GM23338 (cell line): ENCODE measurements at regions not wholly inside any gene's neighbourhood (a gene's known extent, or its start where the extent isn't known, plus 50 kb on each side); places are given as distances from the start of the nearest gene placed in this dataset.
"Not testable (repeated sequence)": the region's sequence is repeated elsewhere in the genome, so short reads cannot be mapped to it uniquely, and the experiment has no call there.

Source experiments
- ATAC-seq: fragments of 200-7000 bp; cut with Tn5 transposase; 3 replicates; pipeline ENCODE4 v1.9.1; 2020
- DNase-seq: peaks from one replicate; pipeline ENCODE4 v3.0.0-alpha.2; 2015; ENCODE audit warnings: low spot score
- H2AFZ ChIP-seq: fragments of 200-600 bp; sonication (generic); 2 replicates; pipeline ENCODE4 v1.8.0; 2016; ENCODE audit warnings: antibody characterized with exemption, mild to moderate bottlenecking, moderate library complexity
- H3F3A ChIP-seq: fragments of 200-600 bp; sonication (generic); replicated peaks from 2 replicates; pipeline ENCODE4 v1.8.0; 2017; ENCODE audit warnings: antibody characterized with exemption, mixed run types, low read depth
- H3K27ac ChIP-seq: fragments of 200-600 bp; sonication (generic); 2 replicates; pipeline ENCODE4 v1.6.1; 2016; ENCODE audit warnings: low read depth
- H3K27me3 ChIP-seq: fragments of 200-600 bp; sonication (generic); 2 replicates; pipeline ENCODE4 v1.8.0; 2016; ENCODE audit warnings: mild to moderate bottlenecking, mixed run types, moderate library complexity; ENCODE audit not compliant: insufficient read depth
- H3K36me3 ChIP-seq: fragments of 200-600 bp; sonication (generic); 2 replicates; pipeline ENCODE4 v1.8.0; 2016; ENCODE audit warnings: mild to moderate bottlenecking; ENCODE audit not compliant: insufficient read depth
- H3K4me1 ChIP-seq: fragments of 200-600 bp; sonication (generic); 2 replicates; pipeline ENCODE4 v1.8.0; 2016; ENCODE audit warnings: mild to moderate bottlenecking, moderate library complexity; ENCODE audit not compliant: insufficient read depth
- H3K4me2 ChIP-seq: fragments of 200-600 bp; sonication (generic); 2 replicates; pipeline ENCODE4 v1.7.1; 2017; ENCODE audit warnings: mixed run types
- H3K4me3 ChIP-seq: fragments of 200-600 bp; sonication (generic); 2 replicates; pipeline ENCODE4 v1.6.1; 2016; ENCODE audit warnings: mixed run types
- H3K79me2 ChIP-seq: fragments of 200-600 bp; sonication (generic); replicated peaks from 2 replicates; pipeline ENCODE4 v1.8.0; 2017; ENCODE audit warnings: mild to moderate bottlenecking; ENCODE audit not compliant: insufficient read depth
- H3K9me2 ChIP-seq: fragments of 200-600 bp; sonication (generic); 2 replicates; pipeline ENCODE4 v1.8.0; 2017; ENCODE audit not compliant: insufficient read depth
- H4K20me1 ChIP-seq: fragments of 200-600 bp; sonication (generic); replicated peaks from 2 replicates; pipeline ENCODE4 v1.8.0; 2017; ENCODE audit warnings: mild to moderate bottlenecking; ENCODE audit not compliant: insufficient read depth
- H3K27ac Mint-ChIP-seq: 2 replicates; pipeline ENCODE4 v1.8.0; 2020; ENCODE audit warnings: inconsistent platforms, mild to moderate bottlenecking, moderate library complexity, mixed read lengths
- H3K27me3 Mint-ChIP-seq: 3 replicates; pipeline ENCODE4 v1.8.0; 2022; ENCODE audit warnings: low read depth, mild to moderate bottlenecking, moderate library complexity, mixed read lengths, inconsistent platforms; ENCODE audit not compliant: insufficient read depth, poor library complexity
- H3K36me3 Mint-ChIP-seq: 3 replicates; pipeline ENCODE4 v1.8.0; 2021; ENCODE audit warnings: low read depth, mild to moderate bottlenecking, inconsistent platforms, moderate library complexity, mixed read lengths
- H3K4me1 Mint-ChIP-seq: 3 replicates; pipeline ENCODE4 v1.8.0; 2020; ENCODE audit warnings: mild to moderate bottlenecking, inconsistent platforms, mixed read lengths
- H3K4me3 Mint-ChIP-seq: 3 replicates; pipeline ENCODE4 v1.8.0; 2021; ENCODE audit warnings: moderate library complexity, mild to moderate bottlenecking, inconsistent platforms, mixed read lengths
- H3K9me3 Mint-ChIP-seq: 3 replicates; pipeline ENCODE4 v1.8.0; 2020; ENCODE audit warnings: moderate library complexity, mild to moderate bottlenecking, inconsistent platforms, mixed read lengths
- JUNB ChIP-seq: IDR thresholded peaks from one replicate; pipeline ENCODE4 v1.6.1; 2016; ENCODE audit warnings: antibody characterized with exemption; ENCODE audit not compliant: unreplicated experiment
- POLR2AphosphoS5 ChIP-seq: IDR thresholded peaks from 2 replicates; pipeline ENCODE4 v1.6.1; 2016; ENCODE audit warnings: antibody characterized with exemption, low read depth
- STAT1 ChIP-seq: IDR thresholded peaks from one replicate; pipeline ENCODE4 v1.6.1; 2016; ENCODE audit warnings: antibody characterized with exemption; ENCODE audit not compliant: unreplicated experiment
- ZNF114 ChIP-seq: fragments of 250-450 bp; sonication (Bioruptor Pico); IDR thresholded peaks from 2 replicates; pipeline ENCODE4 v1.5.0; 2020; ENCODE audit warnings: mild to moderate bottlenecking, moderate library complexity
- ZNF462 ChIP-seq: fragments of 250-450 bp; sonication (Bioruptor Pico); IDR thresholded peaks from 2 replicates; pipeline ENCODE4 v1.5.0; 2020; ENCODE audit warnings: mild to moderate bottlenecking, moderate library complexity
- TF ChIP-seq, protein P1 (sequence below): IDR thresholded peaks from 2 replicates; pipeline ENCODE4 v1.6.1; 2016; ENCODE audit warnings: antibody characterized with exemption
- TF ChIP-seq, protein P2 (sequence below): IDR thresholded peaks from one replicate; pipeline ENCODE4 v1.6.1; 2018; ENCODE audit warnings: antibody characterized with exemption; ENCODE audit not compliant: unreplicated experiment

- TF ChIP-seq ZNF462 (CRISPR knock-in tag) = no peak
- TF ChIP-seq ZNF114 (CRISPR knock-in tag) = no peak
- TF ChIP-seq, protein P1, sequence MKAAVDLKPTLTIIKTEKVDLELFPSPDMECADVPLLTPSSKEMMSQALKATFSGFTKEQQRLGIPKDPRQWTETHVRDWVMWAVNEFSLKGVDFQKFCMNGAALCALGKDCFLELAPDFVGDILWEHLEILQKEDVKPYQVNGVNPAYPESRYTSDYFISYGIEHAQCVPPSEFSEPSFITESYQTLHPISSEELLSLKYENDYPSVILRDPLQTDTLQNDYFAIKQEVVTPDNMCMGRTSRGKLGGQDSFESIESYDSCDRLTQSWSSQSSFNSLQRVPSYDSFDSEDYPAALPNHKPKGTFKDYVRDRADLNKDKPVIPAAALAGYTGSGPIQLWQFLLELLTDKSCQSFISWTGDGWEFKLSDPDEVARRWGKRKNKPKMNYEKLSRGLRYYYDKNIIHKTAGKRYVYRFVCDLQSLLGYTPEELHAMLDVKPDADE = no peak
- no peak for TF ChIP-seq JUNB
- TF ChIP-seq, protein P2, sequence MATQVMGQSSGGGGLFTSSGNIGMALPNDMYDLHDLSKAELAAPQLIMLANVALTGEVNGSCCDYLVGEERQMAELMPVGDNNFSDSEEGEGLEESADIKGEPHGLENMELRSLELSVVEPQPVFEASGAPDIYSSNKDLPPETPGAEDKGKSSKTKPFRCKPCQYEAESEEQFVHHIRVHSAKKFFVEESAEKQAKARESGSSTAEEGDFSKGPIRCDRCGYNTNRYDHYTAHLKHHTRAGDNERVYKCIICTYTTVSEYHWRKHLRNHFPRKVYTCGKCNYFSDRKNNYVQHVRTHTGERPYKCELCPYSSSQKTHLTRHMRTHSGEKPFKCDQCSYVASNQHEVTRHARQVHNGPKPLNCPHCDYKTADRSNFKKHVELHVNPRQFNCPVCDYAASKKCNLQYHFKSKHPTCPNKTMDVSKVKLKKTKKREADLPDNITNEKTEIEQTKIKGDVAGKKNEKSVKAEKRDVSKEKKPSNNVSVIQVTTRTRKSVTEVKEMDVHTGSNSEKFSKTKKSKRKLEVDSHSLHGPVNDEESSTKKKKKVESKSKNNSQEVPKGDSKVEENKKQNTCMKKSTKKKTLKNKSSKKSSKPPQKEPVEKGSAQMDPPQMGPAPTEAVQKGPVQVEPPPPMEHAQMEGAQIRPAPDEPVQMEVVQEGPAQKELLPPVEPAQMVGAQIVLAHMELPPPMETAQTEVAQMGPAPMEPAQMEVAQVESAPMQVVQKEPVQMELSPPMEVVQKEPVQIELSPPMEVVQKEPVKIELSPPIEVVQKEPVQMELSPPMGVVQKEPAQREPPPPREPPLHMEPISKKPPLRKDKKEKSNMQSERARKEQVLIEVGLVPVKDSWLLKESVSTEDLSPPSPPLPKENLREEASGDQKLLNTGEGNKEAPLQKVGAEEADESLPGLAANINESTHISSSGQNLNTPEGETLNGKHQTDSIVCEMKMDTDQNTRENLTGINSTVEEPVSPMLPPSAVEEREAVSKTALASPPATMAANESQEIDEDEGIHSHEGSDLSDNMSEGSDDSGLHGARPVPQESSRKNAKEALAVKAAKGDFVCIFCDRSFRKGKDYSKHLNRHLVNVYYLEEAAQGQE = no peak
- no peak for TF ChIP-seq STAT1
- TF ChIP-seq POLR2AphosphoS5 = no peak
These were observed 749.2 kb upstream of the PCDH15 start (continued) for GRCh38 chr10:55550236-55550635.

GRCh38 chr10:55537497-55537896 is 736.5 kb upstream of the PCDH15 start:
- H3F3A ChIP-seq, DNase-seq, H3K36me3 ChIP-seq, ATAC-seq, H3K4me1 Mint-ChIP-seq, H3K27ac Mint-ChIP-seq, H3K4me3 Mint-ChIP-seq, H3K79me2 ChIP-seq, H3K4me2 ChIP-seq, H3K9me3 Mint-ChIP-seq, H3K27me3 Mint-ChIP-seq, H3K4me1 ChIP-seq, H3K27ac ChIP-seq, H3K9me2 ChIP-seq, H3K4me3 ChIP-seq, H4K20me1 ChIP-seq, H2AFZ ChIP-seq, H3K36me3 Mint-ChIP-seq, H3K27me3 ChIP-seq: not testable (repeated sequence)
